GM12873 (cell line): ENCODE measurements at regions not wholly inside any gene's neighbourhood (a gene's known extent, or its start where the extent isn't known, plus 50 kb on each side); places are given as distances from the start of the nearest gene placed in this dataset.

Source experiments
- CTCF ChIP-seq: IDR thresholded peaks from 2 replicates; pipeline ENCODE4 v1.5.1; 2012; ENCODE audit warnings: low read depth, mild to moderate bottlenecking, moderate library complexity, low read length, control low read depth; ENCODE audit not compliant: insufficient read depth; ENCODE audit errors: missing control alignments

GRCh38 chr21:26715116-26715515 is 130.1 kb downstream of the ADAMTS1 start:
- TF ChIP-seq CTCF, result no peak

- TF ChIP-seq CTCF, result no peak
These were observed 135.1 kb downstream of the ADAMTS1 start for GRCh38 chr21:26710155-26710554.

GRCh38 chr21:26709090-26709489 is 136.0 kb upstream of the CYYR1 start:
- TF ChIP-seq CTCF, result no peak

- TF ChIP-seq CTCF, result no peak
These were observed 135.2 kb upstream of the CYYR1 start for GRCh38 chr21:26708223-26708800.

- no peak for TF ChIP-seq CTCF
These were observed 134.2 kb upstream of the CYYR1 start for GRCh38 chr21:26707246-26707645.

- TF ChIP-seq CTCF, result no peak
These were observed 125.3 kb upstream of the CYYR1 start for GRCh38 chr21:26698416-26698815.

- TF ChIP-seq CTCF, result no peak
These were observed 118.3 kb upstream of the CYYR1 start for GRCh38 chr21:26691416-26691815.

- no peak for TF ChIP-seq CTCF
These were observed 113.6 kb upstream of the CYYR1 start for GRCh38 chr21:26686705-26687104.
